ENCODE measurements at regions not wholly inside any gene's neighbourhood (a gene's known extent, or its start where the extent isn't known, plus 50 kb on each side); places are given as distances from the start of the nearest gene placed in this dataset.
"Not testable (repeated sequence)": the region's sequence is repeated elsewhere in the genome, so short reads cannot be mapped to it uniquely, and the experiment has no call there.

DNA sequence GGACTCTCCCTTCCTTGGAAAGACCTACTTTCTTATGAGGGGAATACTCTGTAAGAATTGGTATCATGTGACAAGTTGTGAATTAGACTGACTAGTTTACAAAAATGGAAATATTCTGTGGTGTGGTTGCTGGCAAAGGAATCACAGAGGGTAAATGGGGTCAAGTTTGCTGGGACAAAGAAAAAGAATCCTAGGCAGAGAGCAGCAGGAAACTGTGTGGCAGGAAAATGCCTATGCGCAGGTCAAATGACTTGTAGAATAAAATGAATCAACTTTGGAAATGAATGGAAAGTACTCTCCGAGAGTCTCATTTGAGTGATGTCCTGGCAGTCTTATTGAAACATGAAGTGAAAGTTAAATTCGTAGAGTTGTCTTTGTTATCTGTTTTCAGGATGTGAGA lies 1250.7 kb downstream of the UQCRFS1 start:
- no peaks in the 10 kb centered on the region for H3K27me3 ChIP-seq (replicated peaks; ENCODE audit: insufficient read depth)
- TF ChIP-seq, protein P1, sequence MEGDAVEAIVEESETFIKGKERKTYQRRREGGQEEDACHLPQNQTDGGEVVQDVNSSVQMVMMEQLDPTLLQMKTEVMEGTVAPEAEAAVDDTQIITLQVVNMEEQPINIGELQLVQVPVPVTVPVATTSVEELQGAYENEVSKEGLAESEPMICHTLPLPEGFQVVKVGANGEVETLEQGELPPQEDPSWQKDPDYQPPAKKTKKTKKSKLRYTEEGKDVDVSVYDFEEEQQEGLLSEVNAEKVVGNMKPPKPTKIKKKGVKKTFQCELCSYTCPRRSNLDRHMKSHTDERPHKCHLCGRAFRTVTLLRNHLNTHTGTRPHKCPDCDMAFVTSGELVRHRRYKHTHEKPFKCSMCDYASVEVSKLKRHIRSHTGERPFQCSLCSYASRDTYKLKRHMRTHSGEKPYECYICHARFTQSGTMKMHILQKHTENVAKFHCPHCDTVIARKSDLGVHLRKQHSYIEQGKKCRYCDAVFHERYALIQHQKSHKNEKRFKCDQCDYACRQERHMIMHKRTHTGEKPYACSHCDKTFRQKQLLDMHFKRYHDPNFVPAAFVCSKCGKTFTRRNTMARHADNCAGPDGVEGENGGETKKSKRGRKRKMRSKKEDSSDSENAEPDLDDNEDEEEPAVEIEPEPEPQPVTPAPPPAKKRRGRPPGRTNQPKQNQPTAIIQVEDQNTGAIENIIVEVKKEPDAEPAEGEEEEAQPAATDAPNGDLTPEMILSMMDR (IDR thresholded peaks at IDR 0.05), result no peak
- no peak overlapping the region for H3K27ac ChIP-seq
- no peak for DNase-seq (ENCODE audit: low spot score)
- no peaks in the 10 kb centered on the region for H3K9me3 ChIP-seq
- no peak for ATAC-seq (ENCODE audit: insufficient number of reproducible peaks, low FRiP score, low read depth)
- H3K4me3 ChIP-seq, result no peak overlapping the region
- H3K4me1 ChIP-seq (ENCODE audit: control insufficient read depth in 1 of 2, low read depth in 2 of 2), result no peaks in the 10 kb centered on the region
- H3K36me3 ChIP-seq, result no peaks in the 10 kb centered on the region

DNA sequence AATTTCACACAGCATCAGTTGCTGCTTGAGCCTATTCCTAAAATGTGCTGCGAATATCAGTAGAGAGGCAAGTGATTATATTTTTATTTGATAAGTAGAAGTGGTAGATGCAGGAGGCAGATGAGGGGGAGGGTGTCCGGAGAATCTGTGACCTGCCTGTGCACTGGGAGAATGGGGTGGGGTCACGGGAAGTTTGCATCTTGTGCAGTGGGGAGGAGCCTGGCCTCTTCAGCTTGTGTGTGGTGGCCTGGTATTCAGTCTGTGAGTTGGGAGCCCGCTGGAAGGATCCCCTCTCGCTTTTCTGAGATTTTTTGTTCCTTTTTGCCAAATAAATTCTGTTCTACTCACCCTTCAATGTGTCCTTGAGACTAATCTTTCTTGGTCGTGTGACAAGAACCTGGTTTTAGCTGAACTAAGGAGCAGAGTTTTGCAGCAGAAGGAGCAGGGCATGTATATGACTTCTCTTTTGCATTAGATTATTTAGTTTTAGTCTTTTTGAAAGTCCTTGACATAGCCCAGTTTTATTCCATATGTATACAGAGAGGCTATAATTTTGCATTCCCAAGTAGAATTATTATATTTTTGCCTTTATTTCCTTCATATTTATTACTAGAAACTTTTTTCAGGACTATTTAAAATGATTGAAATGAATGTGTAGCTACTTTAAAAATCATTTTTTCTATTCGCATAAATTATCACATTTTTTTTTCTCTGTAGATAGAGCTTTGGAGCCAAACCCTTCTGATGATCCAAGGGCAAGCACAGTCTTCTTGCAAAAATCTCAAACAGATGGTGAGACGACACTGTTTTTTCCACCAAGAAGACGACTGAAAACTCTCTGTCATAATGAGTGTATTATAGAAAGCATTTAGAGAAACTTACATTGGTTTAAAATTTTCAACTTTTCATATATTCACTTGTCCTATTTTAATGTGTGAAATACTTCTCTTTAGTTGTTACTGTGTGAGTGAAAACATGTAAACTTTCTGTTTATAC lies 1257.2 kb downstream of the UQCRFS1 start:
- H3K27ac ChIP-seq, result no peak overlapping the region

DNA sequence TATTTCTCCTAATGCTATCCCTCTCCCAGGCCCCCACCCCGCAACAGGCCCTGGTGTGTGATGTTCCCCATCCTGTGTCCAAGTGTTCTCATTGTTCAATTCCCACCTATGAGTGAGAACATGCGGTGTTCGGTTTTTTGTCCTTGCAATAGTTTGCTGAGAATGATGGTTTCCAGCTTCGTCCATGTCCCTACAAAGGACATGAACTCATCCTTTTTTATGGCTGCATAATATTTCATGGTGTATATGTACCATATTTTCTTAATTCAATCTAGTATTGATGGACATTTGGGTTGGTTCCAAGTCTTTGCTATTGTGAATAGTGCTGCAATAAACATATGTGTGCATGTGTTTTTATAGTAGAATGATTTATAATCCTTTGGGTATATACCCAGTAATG lies 1270.3 kb downstream of the UQCRFS1 start:
- not testable (repeated sequence) for H3K4me3 ChIP-seq; H3K4me1 ChIP-seq (ENCODE audit: control insufficient read depth in 1 of 2, low read depth in 2 of 2); H3K27me3 ChIP-seq (replicated peaks; ENCODE audit: insufficient read depth); H3K9me3 ChIP-seq; H3K36me3 ChIP-seq; ATAC-seq (ENCODE audit: insufficient number of reproducible peaks, low FRiP score, low read depth); H3K27ac ChIP-seq; DNase-seq (ENCODE audit: low spot score)

More for the DNA sequence above, 1257.2 kb downstream of the UQCRFS1 start:
- ATAC-seq (ENCODE audit: insufficient number of reproducible peaks, low FRiP score, low read depth) (no peak), DNase-seq (ENCODE audit: low spot score) (no peak)
- Histone ChIP-seq H3K27me3 (replicated peaks; ENCODE audit: insufficient read depth) (no peaks in the 10 kb centered on the region), H3K4me1 (ENCODE audit: control insufficient read depth in 1 of 2, low read depth in 2 of 2) (no peaks in the 10 kb centered on the region), H3K4me3 (no peak overlapping the region), H3K36me3 (no peaks in the 10 kb centered on the region), H3K9me3 (no peaks in the 10 kb centered on the region)
- TF ChIP-seq, protein P1 (IDR thresholded peaks at IDR 0.05), result no peak

DNA sequence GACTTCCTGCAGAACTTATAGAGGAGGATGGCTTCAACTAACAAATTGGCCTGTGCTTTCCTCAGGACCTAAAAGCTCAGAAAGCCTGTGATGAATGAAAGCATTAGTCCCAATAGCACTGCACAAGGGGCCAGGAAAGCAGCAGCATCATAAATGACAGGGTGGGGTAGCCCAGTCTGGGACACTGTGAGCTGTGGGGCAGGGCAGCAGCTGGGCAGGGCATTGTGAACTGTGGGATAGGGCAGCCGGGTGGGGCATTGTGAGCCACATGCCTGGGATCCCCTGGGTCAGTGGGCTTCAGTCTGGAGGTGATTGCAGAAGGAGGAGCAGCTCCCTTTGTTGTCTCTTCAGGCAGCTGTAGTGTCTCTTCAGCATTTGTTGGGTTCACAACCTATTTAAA lies 1276.8 kb downstream of the UQCRFS1 start:
- H3K36me3 ChIP-seq, result no peaks in the 10 kb centered on the region
- DNase-seq (ENCODE audit: low spot score) (no peak), ATAC-seq (ENCODE audit: insufficient number of reproducible peaks, low FRiP score, low read depth) (no peak)
- H3K27ac ChIP-seq, result no peak overlapping the region
- no peaks in the 10 kb centered on the region for H3K27me3 ChIP-seq (replicated peaks; ENCODE audit: insufficient read depth)
- TF ChIP-seq, protein P1 (IDR thresholded peaks at IDR 0.05), result no peak
- no peaks in the 10 kb centered on the region for H3K4me1 ChIP-seq (ENCODE audit: control insufficient read depth in 1 of 2, low read depth in 2 of 2)
- no peaks in the 10 kb centered on the region for H3K9me3 ChIP-seq
- H3K4me3 ChIP-seq, result no peak overlapping the region

DNA sequence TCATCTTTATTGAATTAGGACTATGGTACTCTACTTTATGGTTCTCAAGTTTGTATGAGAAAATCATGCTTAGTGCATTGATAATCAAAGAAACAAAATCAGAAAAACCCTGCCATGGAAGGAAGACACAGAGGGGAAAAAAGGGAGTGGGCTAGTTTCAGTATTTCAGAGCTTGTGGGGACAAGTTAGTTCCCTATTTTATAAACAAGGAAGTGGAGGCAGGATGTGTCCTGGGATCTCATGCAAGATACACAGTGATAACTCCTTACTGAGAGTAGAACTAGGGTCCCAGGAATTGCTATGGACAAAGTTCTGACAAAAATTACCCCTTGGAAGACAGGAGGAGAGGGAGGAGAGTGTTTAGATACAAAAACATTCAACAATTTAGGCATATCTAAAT lies 1277.3 kb downstream of the UQCRFS1 start:
- ATAC-seq (ENCODE audit: insufficient number of reproducible peaks, low FRiP score, low read depth), result no peak
- no peak overlapping the region for H3K27ac ChIP-seq
- no peak overlapping the region for H3K4me3 ChIP-seq
- DNase-seq (ENCODE audit: low spot score), result no peak
- H3K4me1 ChIP-seq (ENCODE audit: control insufficient read depth in 1 of 2, low read depth in 2 of 2), result no peaks in the 10 kb centered on the region
- H3K9me3 ChIP-seq, result no peaks in the 10 kb centered on the region
- TF ChIP-seq, protein P1 (IDR thresholded peaks at IDR 0.05), result no peak
- no peaks in the 10 kb centered on the region for H3K27me3 ChIP-seq (replicated peaks; ENCODE audit: insufficient read depth)
- no peaks in the 10 kb centered on the region for H3K36me3 ChIP-seq
